ENCODE measurements at regions not wholly inside any gene's neighbourhood (a gene's known extent, or its start where the extent isn't known, plus 50 kb on each side); places are given as distances from the start of the nearest gene placed in this dataset.

DNA sequence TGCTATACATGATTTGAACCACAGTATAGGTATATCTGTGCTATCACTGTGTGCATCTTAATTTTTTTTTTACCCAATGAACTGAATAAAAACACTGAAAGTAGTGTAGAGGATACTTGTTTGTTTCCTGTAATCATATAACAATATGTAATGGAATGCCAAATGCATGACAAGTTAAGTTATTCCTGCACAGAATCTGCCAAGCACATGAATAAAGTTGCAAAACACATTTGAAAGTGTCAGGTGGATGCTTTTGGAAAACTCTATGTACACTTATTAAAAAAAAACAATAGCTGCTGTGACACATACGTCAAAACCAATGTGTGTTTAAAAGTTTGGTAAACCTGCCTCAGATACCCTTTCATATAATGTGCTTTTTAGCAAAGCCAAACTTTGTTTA, 1638.1 kb upstream of the SEL1L start:
- TF ChIP-seq, protein P1, sequence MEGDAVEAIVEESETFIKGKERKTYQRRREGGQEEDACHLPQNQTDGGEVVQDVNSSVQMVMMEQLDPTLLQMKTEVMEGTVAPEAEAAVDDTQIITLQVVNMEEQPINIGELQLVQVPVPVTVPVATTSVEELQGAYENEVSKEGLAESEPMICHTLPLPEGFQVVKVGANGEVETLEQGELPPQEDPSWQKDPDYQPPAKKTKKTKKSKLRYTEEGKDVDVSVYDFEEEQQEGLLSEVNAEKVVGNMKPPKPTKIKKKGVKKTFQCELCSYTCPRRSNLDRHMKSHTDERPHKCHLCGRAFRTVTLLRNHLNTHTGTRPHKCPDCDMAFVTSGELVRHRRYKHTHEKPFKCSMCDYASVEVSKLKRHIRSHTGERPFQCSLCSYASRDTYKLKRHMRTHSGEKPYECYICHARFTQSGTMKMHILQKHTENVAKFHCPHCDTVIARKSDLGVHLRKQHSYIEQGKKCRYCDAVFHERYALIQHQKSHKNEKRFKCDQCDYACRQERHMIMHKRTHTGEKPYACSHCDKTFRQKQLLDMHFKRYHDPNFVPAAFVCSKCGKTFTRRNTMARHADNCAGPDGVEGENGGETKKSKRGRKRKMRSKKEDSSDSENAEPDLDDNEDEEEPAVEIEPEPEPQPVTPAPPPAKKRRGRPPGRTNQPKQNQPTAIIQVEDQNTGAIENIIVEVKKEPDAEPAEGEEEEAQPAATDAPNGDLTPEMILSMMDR (IDR thresholded peaks at IDR 0.05) = no peak
- TF ChIP-seq SMAD3 (CRISPR knock-in tag; IDR thresholded peaks at IDR 0.05; ENCODE audit: borderline replicate concordance) (no peak), CREB1 (CRISPR knock-in tag; IDR thresholded peaks at IDR 0.05) (no peak), ELF4 (CRISPR knock-in tag; IDR thresholded peaks at IDR 0.05; ENCODE audit: low read depth) (no peak), TCF7 (CRISPR knock-in tag; IDR thresholded peaks at IDR 0.05; ENCODE audit: low read depth) (no peak), NR3C1 (CRISPR knock-in tag; conservative IDR thresholded peaks at IDR 0.05; ENCODE audit: low read depth) (no peak), ZNF263 (CRISPR knock-in tag; IDR thresholded peaks at IDR 0.05; ENCODE audit: low read depth) (no peak), TP53 (CRISPR knock-in tag; IDR thresholded peaks at IDR 0.05) (no peak), TEAD4 (CRISPR knock-in tag; IDR thresholded peaks at IDR 0.05) (no peak), ZNF121 (CRISPR knock-in tag; IDR thresholded peaks at IDR 0.05) (no peak)
- TF ChIP-seq, protein P2, sequence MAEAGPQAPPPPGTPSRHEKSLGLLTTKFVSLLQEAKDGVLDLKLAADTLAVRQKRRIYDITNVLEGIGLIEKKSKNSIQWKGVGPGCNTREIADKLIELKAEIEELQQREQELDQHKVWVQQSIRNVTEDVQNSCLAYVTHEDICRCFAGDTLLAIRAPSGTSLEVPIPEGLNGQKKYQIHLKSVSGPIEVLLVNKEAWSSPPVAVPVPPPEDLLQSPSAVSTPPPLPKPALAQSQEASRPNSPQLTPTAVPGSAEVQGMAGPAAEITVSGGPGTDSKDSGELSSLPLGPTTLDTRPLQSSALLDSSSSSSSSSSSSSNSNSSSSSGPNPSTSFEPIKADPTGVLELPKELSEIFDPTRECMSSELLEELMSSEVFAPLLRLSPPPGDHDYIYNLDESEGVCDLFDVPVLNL (CRISPR knock-in tag; IDR thresholded peaks at IDR 0.05; ENCODE audit: borderline replicate concordance, low read depth) = no peak

All from WTC11 (cell line).